HepG2 (cell line): ENCODE measurements at regions not wholly inside any gene's neighbourhood (a gene's known extent, or its start where the extent isn't known, plus 50 kb on each side); places are given as distances from the start of the nearest gene placed in this dataset.

Source experiments
- ATAC-seq: fragments of 200-7000 bp; cut with Tn5 transposase; 3 replicates; pipeline ENCODE4 v1.9.1; 2020; ENCODE audit warnings: mild to moderate bottlenecking, moderate library complexity
- BruUV-seq: library from RNA; stranded (reverse); fragments of 400-500 nt; replicated peaks from 2 replicates; lab custom pipeline; 2021; lab: Mats Ljungman, UMichigan
- CTCF ChIA-PET: fragments of 300-600 bp; formaldehyde crosslinking; extraction: SDS; loops from one replicate; lab custom pipeline; 2021; ENCODE audit warnings: low total read pairs, inconsistent platforms, low intra/inter-chr PET ratio; lab: Yijun Ruan, JAX
- POLR2A ChIA-PET: fragments of 350-600 bp; sonication (Branson Sonifier 250); formaldehyde crosslinking; loops from one replicate; lab custom pipeline; 2020; ENCODE audit warnings: antibody characterized with exemption, inconsistent platforms; lab: Yijun Ruan, JAX
- DNase-seq: peaks from one replicate; pipeline ENCODE4 v3.0.0-alpha.2; 2015; ENCODE audit warnings: low spot score
- FAIRE-seq: peaks from 3 replicates; lab custom pipeline; 2011; peaks lifted over from hg19 to GRCh38; lab: Jason Lieb, UNC
- H2AFZ ChIP-seq: one replicate; pipeline ENCODE4 v1.6.1; 2011; ENCODE audit warnings: low read length, inconsistent platforms
- H3K27ac ChIP-seq: fragments of 300-600 bp; 3 replicates; pipeline ENCODE4 v1.8.0; 2011; ENCODE audit warnings: mixed run types, mild to moderate bottlenecking, mixed read lengths, low read length, inconsistent platforms; ENCODE audit not compliant: insufficient read depth; ENCODE audit errors: extremely low read length
- H3K27me3 ChIP-seq, 2 experiments: fragments of 200-600 bp in 1 of 2; 2 replicates in 1 of 2; 3 replicates in 1 of 2; pipeline versions ENCODE4 v1.6.0 to v1.8.0; 2011; ENCODE audit warnings: low read length in 2 of 2, mild to moderate bottlenecking in 2 of 2, moderate library complexity in 2 of 2, inconsistent platforms in 1 of 2; ENCODE audit not compliant: insufficient read depth in 2 of 2, control insufficient read depth in 1 of 2
- H3K36me3 ChIP-seq, 2 experiments: fragments of 200-600 bp in 1 of 2; replicated peaks in 1 of 2; 2 replicates in 1 of 2; 3 replicates in 1 of 2; pipeline versions ENCODE4 v1.5.1 to v1.8.0; 2011; ENCODE audit warnings: low read length in 2 of 2, inconsistent platforms in 1 of 2; ENCODE audit not compliant: insufficient read depth in 2 of 2, control insufficient read depth in 1 of 2
- H3K4me1 ChIP-seq: 2 replicates; pipeline ENCODE4 v1.5.1; 2012; ENCODE audit warnings: low read length, inconsistent platforms; ENCODE audit not compliant: insufficient read depth
- H3K4me2 ChIP-seq: 2 replicates; pipeline ENCODE4 v1.6.0; 2011; ENCODE audit warnings: low read depth, low read length, inconsistent platforms
- H3K4me3 ChIP-seq, 3 experiments: fragments of 200-600 bp in 1 of 3; sonication (generic), shearing (Covaris generic) in 1 of 3; replicated peaks in 1 of 3; 2 replicates each; pipeline ENCODE4 v1.5.1; 2011 to 2016; ENCODE audit warnings: low read length in 3 of 3, inconsistent platforms in 2 of 3, low read depth in 2 of 3, mild to moderate bottlenecking in 2 of 3, control low read depth in 1 of 3, mixed read lengths in 1 of 3; ENCODE audit not compliant: insufficient read depth in 1 of 3
- H3K79me2 ChIP-seq: one replicate; pipeline ENCODE4 v1.6.1; 2011; ENCODE audit warnings: low read length, inconsistent platforms; ENCODE audit not compliant: insufficient read depth
- H3K9ac ChIP-seq: 2 replicates; pipeline ENCODE4 v1.6.0; 2011; ENCODE audit warnings: mild to moderate bottlenecking, low read depth, low read length, inconsistent platforms; ENCODE audit not compliant: insufficient read depth
- H3K9me3 ChIP-seq: 2 replicates; pipeline ENCODE4 v1.5.1; 2012; ENCODE audit warnings: mild to moderate bottlenecking, low read length
- H4K20me1 ChIP-seq: 2 replicates; pipeline ENCODE4 v1.6.0; 2011; ENCODE audit warnings: inconsistent platforms, mild to moderate bottlenecking, low read length, moderate library complexity; ENCODE audit not compliant: insufficient read depth
- BRD4 ChIP-seq: sonication (generic); formaldehyde crosslinking; IDR thresholded peaks from 2 replicates; pipeline ENCODE4 v1.4.0; 2020; ENCODE audit warnings: missing genetic modification reagents
- CREB1 ChIP-seq, 2 experiments: fragments of 450-650 bp in 1 of 2; IDR thresholded peaks; 2 replicates each; pipeline ENCODE4 v1.6.1; 2016 to 2017; ENCODE audit warnings: control low read depth in 1 of 2, mild to moderate bottlenecking in 1 of 2, missing compliant biosample characterization in 1 of 2, missing genetic modification characterization in 1 of 2
- FOXC1 ChIP-seq: sonication (generic); formaldehyde crosslinking; IDR thresholded peaks from 2 replicates; pipeline ENCODE4 v1.8.0; 2022; ENCODE audit warnings: mild to moderate bottlenecking, missing genetic modification reagents, borderline replicate concordance
- GLI4 ChIP-seq: sonication (generic); formaldehyde crosslinking; IDR thresholded peaks from 2 replicates; pipeline ENCODE4 v1.5.1; 2020; ENCODE audit warnings: missing genetic modification reagents, mild to moderate bottlenecking, moderate library complexity, borderline replicate concordance
- HMGXB4 ChIP-seq, 2 experiments: sonication (generic) in 1 of 2; formaldehyde crosslinking in 1 of 2; IDR thresholded peaks; 2 replicates each; pipeline versions ENCODE4 v1.4.0 to v1.6.1; 2018 to 2020; ENCODE audit warnings: missing genetic modification reagents in 2 of 2, borderline replicate concordance in 1 of 2, low read depth in 1 of 2, mild to moderate bottlenecking in 1 of 2, missing biosample characterization in 1 of 2
- LBX2 ChIP-seq: sonication (generic); formaldehyde crosslinking; IDR thresholded peaks from 2 replicates; pipeline ENCODE4 v1.5.0; 2020; ENCODE audit warnings: missing genetic modification reagents, mild to moderate bottlenecking, borderline replicate concordance
- MIER2 ChIP-seq: IDR thresholded peaks from 2 replicates; pipeline ENCODE4 v1.6.1; 2016; ENCODE audit warnings: missing biosample characterization, missing genetic modification reagents
- SMARCE1 ChIP-seq: fragments of 450-650 bp; IDR thresholded peaks from 2 replicates; pipeline ENCODE4 v1.6.1; 2017; ENCODE audit warnings: borderline replicate concordance
- STAG1 ChIP-seq: sonication (generic); formaldehyde crosslinking; IDR thresholded peaks from 2 replicates; pipeline ENCODE4 v1.4.0; 2020; ENCODE audit warnings: missing genetic modification reagents
- TOPORS ChIP-seq: sonication (generic); formaldehyde crosslinking; IDR thresholded peaks from 2 replicates; pipeline ENCODE4 v1.8.0; 2023; ENCODE audit warnings: mild to moderate bottlenecking, missing genetic modification reagents
- ZKSCAN1 ChIP-seq: fragments of 150-350 bp; IDR thresholded peaks from 2 replicates; pipeline ENCODE4 v1.6.1; 2014; ENCODE audit warnings: low read length
- ZNF180 ChIP-seq: sonication (generic); formaldehyde crosslinking; IDR thresholded peaks from 2 replicates; pipeline ENCODE4 v1.4.0; 2020; ENCODE audit warnings: low read depth, missing genetic modification reagents, borderline replicate concordance
- ZNF329 ChIP-seq: sonication (generic); formaldehyde crosslinking; IDR thresholded peaks from 2 replicates; pipeline ENCODE4 v1.9.0; 2021; ENCODE audit warnings: low read depth, mild to moderate bottlenecking, missing genetic modification reagents
- ZNF350 ChIP-seq: sonication (generic); formaldehyde crosslinking; IDR thresholded peaks from 2 replicates; pipeline ENCODE4 v1.4.0; 2020; ENCODE audit warnings: mild to moderate bottlenecking, low read depth, missing genetic modification reagents, borderline replicate concordance
- in situ Hi-C: cut with HindIII; loops from 2 replicates; pipeline ENCODE4 v1.10.0; 2017; ENCODE audit warnings: low pct_unique_long_range_greater_than_20kb; ENCODE audit not compliant: extremely low pct_ligation_motif_present
- intact Hi-C: fragments of 100-400 bp; cut with micrococcal nuclease; formaldehyde crosslinking; loops from one replicate; pipeline ENCODE4 v1.10.0; 2022; ENCODE audit not compliant: unreplicated experiment
- TF ChIP-seq, protein P1 (sequence below): sonication (generic); formaldehyde crosslinking; IDR thresholded peaks from 2 replicates; pipeline ENCODE4 v1.8.1; 2023; ENCODE audit warnings: mild to moderate bottlenecking, missing genetic modification reagents
- TF ChIP-seq, protein P2 (sequence below): sonication (generic); formaldehyde crosslinking; IDR thresholded peaks from 2 replicates; pipeline ENCODE4 v1.8.0; 2022; ENCODE audit warnings: missing genetic modification reagents, low read depth, mild to moderate bottlenecking, borderline replicate concordance

GRCh38 chr2:142805244-142805643 lies 72.2 kb upstream of the KYNU start:
- H3K4me2 ChIP-seq, result no peak overlapping the region
- no peak for TF ChIP-seq STAG1 (CRISPR knock-in tag)
- no peak for TF ChIP-seq FOXC1 (CRISPR knock-in tag)
- TF ChIP-seq GLI4 (CRISPR knock-in tag), result no peak
- TF ChIP-seq MIER2, result no peak
- no peak for TF ChIP-seq TOPORS
- TF ChIP-seq SMARCE1, result no peak
- TF ChIP-seq ZNF350 (CRISPR knock-in tag), result no peak
- TF ChIP-seq ZKSCAN1, result no peak
- TF ChIP-seq LBX2 (CRISPR knock-in tag), result no peak
- no peak for TF ChIP-seq ZNF180 (CRISPR knock-in tag)
- TF ChIP-seq BRD4, result no peak
- no peak for TF ChIP-seq CREB1 (IDR thresholded peaks at IDR 0.05)
- TF ChIP-seq CREB1 (CRISPR knock-in tag; IDR thresholded peaks at IDR 0.05), result no peak
- TF ChIP-seq ZNF329 (CRISPR knock-in tag), result no peak
- TF ChIP-seq, protein P1, sequence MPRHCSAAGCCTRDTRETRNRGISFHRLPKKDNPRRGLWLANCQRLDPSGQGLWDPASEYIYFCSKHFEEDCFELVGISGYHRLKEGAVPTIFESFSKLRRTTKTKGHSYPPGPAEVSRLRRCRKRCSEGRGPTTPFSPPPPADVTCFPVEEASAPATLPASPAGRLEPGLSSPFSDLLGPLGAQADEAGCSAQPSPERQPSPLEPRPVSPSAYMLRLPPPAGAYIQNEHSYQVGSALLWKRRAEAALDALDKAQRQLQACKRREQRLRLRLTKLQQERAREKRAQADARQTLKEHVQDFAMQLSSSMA (CRISPR knock-in tag), result no peak
- TF ChIP-seq, protein P2, sequence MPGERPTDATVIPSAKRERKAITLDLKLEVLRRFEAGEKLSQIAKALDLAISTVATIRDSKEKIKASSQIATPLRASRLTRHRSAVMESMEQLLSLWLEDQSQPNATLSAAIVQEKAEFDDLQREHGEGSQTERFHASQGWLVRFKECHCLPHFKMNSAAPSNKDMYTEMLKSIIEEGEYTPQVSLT (CRISPR knock-in tag), result no peak
- no peak for TF ChIP-seq HMGXB4 (CRISPR knock-in tag; IDR thresholded peaks at IDR 0.05; ENCODE audit: borderline replicate concordance in 1 of 2, low read depth in 1 of 2)
- TF ChIP-seq, all 625 proteins: peak for 0
- CTCF ChIA-PET, result no interaction called here
- POLR2A ChIA-PET, result interaction anchor here (0.8 kb wide), 1 partner anchor 9 kb away, joined by 3 read pairs; no protein-coding TSS in a partner anchor
- Histone ChIP-seq H4K20me1 (no peaks in the 10 kb centered on the region), H3K27me3 (no peaks in the 10 kb centered on the region), H3K79me2 (no peaks in the 10 kb centered on the region), H3K36me3 (no peaks in the 10 kb centered on the region), H3K4me1 (no peaks in the 10 kb centered on the region), H3K4me3 (no peak overlapping the region), H3K9me3 (no peaks in the 10 kb centered on the region), H3K27ac (no peak overlapping the region), H3K9ac (no peak overlapping the region), H2AFZ (no peak overlapping the region)
- no peak for DNase-seq
- FAIRE-seq, result no peak
- intact Hi-C loops, result no loop called here
- in situ Hi-C loops, result no loop called here
- BruUV-seq, result no TSS peak
- ATAC-seq, result no peak
